ENCODE measurements at regions not wholly inside any gene's neighbourhood (a gene's known extent, or its start where the extent isn't known, plus 50 kb on each side); places are given as distances from the start of the nearest gene placed in this dataset.
"Not testable (repeated sequence)": the region's sequence is repeated elsewhere in the genome, so short reads cannot be mapped to it uniquely, and the experiment has no call there.

DNA sequence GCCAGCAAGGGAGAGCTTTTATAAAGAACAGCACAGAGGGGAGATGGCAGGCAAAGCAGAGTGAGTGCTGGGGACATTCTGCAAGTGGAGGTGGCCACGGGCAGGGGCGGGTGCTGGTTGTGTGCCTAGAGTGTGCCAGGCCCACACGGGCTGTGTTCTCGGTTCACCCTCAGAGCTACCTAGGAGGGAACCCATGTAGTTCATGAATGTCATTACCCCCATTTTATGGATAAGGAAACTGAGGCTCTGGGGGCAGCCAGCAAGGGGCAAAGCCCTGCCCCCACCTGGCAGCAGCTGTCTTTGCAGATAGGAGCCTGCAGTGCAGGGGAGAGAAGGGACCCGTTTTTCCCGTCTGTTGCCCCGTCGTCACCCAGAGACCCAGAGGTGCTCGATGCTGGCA lies 85.2 kb upstream of the NCOR2 start:
- DNase-seq (ENCODE audit: low spot score): no peak

DNA sequence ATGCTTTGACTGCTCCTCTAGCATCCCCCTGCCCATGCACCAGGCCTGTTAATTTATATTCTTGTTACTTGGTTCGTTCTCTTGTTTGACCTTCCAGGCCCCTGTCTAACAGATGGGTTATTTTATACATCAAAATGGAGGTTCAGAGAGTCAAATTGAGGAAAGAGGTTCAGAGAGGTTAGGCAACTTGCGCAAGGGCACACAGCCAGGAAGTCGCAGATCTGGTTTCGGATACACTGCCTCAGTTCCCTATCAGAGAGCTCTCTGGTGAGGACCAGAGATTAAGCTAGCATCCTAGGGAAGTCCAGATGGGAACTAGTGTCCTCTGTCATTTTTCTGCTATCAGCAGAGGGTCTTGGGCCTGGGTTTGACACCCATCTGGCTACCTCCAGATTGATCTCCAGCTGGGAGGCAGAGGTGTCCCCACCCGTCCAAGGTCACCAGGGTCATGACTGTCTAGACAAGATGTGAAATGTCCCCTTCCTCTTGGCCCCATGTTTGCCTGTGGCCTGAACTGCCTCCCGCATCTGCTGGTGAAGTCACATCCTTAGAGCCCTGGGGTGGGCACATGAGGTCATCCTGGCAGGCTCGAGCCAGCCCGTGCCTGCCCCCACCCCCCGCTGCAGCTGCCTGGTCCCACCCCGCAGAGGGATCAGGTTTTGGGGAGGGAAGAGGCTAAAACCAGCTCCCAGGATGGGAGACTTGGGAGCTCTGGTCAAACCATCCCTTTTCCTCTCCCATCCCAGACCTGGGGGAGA lies 84.3 kb upstream of the NCOR2 start:
- DNase-seq (ENCODE audit: low spot score): no peak

DNA sequence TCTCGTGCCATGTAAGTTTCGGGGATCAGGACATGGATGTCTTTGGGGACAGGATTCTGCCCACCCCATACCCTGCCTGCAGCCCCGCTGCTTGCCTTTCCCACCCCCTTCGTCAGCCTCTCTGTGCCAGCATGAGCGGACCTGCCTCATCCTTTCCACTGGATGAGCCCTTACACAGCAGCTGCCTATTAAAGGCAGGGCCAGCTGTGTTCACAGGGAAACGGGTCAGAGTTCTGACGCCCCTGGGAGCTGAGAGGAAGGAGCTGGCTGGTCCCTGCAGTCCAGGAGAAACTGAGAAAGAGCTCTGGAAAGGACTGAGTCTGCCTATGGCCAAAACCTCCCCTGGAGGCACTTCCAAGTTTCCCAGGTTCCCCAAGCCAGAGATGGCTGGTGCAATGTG lies 83.5 kb upstream of the NCOR2 start:
- no peak for DNase-seq (ENCODE audit: low spot score)

DNA sequence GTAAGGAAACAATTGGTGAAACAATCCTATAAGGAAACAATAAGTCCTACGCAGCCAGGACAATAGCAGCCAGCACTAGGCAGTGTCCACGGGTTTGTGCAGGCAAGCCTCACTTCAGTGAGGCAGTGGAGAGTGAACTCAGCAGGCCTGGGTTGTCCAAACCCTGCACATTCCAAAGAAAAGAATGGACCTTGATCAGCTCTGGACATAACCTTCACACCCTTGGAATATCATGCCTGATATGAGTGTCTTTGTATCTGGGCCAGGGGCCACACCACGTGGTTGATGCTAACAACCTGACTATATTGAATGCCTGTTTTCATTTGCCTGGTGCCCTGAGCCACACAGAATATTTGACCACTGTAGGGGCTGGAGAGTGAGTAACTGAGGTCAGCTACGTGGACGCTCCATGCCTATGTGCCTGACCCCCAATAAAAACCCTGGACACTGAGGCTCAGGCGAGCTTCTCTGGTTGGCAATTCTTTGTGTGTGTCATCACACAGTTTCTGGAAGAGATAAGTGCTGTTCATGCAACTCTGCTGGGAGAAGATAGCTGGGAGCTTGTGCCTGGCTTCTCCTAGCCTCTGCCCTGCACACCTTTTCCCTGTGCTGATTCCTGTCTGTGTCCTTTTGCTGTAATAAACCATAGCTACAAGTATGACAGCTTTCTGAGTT lies 81.4 kb upstream of the NCOR2 start:
- no peak for DNase-seq (ENCODE audit: low spot score)

DNA sequence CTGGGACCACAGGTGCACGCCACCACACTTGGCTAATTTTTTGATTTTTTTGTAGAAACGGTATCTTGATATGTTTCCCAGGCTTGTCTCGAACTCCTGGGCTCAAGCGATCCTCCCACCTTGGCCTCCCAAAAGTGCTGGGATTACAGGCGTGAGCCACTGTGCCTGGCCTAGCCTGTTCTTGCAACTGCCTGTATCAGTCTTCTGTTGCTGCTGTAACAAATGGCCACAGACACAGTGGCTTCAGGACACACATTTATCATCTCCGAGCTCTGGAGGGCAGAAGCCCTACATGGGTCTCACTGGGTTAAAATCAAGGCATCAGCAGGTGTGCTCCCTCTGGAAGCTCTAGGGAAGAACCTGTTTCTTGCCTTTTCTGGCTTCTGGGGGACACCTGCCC lies 79.9 kb upstream of the NCOR2 start:
- DNase-seq (ENCODE audit: low spot score): no peak

DNA sequence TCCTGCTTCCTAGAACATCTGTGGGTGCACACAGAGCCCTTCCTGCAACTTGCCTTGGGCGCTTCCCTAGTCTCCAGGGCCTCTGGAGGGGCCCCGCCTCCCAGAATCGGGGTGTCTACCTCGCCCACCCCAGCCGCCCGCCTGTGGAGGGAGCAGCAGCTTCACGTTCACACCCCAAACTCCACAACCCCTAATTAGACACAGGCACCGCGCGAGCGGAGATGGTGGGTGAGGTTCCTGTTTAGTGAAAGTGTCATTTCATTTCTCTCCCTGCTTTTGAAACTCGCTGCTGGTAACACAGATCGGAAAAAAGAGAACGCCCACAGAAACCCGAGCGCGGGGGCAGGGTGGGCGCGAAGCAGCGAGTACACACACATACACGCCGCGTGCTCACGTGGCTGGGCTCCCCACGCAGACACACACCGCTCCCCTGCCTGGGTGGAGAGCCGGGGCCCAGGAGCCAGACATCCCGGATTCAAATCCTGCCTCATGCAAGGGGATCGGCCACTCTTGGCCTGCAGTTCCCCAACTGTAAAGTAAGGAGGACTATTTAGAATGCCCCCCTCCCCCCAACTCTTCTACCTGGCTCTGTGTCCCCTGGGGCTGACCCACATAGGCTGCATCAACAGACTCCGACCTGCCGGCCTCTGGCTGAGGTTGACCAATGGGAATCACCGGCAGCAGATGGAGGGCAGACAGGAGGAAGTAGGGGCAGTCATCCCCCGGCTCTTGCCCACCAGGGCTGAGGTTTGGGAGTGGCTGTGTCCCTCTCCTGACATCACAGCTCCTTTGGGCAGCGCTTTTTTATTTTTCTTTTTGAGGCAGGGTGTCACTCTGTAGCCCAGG lies 79.2 kb upstream of the NCOR2 start:
- DNase-seq (ENCODE audit: low spot score): no peak

DNA sequence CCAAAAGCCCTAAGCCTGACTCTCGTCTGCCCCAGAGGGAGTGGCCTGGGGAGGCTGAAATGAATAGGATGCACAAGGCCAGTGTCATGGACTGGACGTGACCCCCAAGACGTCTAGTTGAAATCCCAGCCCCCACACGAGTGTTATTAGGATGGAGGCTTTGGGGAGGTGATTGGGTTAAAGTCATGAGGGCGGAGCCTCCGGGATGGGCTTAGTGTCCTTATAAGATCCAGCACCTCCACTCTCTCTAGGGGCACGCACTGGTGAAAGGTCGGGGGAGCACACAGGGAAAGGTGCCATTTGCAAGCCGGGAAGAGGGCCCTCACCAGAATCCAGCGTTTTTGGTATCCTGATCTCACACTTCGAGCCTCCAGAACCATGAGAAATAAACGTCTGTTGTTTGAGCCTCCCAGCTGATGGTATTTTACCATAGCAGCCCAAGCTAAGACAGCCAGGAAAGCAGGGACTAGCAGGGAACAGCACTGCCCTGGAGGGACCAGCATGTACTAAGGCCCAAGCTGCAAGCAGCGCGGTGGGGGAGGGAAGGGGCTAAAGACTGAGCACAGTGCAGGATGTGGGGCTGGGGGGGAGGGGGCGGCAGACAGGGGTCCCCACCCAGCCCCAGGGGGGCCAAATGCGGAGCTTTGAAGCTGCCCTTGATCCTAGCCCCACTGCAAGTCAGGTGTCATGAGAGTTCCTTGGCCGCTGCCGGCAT lies 78.3 kb upstream of the NCOR2 start:
- no peak for DNase-seq (ENCODE audit: low spot score)

DNA sequence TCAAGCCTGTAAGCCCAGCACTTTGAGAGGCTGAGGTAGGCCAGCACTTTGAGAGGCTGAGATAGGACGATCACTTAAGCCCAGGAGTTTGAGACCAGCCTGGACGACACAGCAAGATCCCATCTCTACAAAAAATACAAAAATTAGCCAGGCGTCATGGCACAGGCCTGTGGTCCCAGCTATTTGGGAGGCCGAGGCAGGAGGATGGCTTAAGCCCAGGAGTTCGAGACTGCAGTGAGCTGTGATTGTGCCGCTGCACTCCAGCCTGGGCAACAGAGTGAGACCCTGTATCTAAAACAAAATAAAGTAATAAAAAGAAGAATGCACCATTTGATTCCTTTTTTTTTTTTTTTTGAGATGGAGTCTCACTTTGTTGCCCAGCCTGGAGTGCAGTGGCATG lies 76.4 kb upstream of the NCOR2 start:
- not testable (repeated sequence) for DNase-seq (ENCODE audit: low spot score)

DNA sequence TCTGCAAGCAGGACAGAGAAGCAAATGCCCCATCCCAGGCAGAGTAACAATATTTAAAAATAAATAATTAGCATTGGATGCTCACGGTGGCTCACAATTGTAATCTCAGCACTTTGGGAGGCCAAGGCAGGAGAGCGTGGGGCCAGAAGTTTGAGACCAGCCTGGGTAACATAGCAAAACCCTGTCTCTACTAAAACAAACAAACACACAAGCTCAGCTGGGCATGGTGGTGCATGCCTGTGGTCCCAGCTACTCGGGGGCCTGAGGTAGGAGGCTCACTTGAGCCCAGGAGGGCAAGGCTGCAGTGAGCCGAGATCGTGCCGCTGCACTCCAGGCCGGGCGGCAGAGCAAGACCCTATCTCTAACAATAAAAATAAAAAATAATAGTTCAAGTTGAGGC lies 74.7 kb upstream of the NCOR2 start:
- DNase-seq (ENCODE audit: low spot score): no peak

DNA sequence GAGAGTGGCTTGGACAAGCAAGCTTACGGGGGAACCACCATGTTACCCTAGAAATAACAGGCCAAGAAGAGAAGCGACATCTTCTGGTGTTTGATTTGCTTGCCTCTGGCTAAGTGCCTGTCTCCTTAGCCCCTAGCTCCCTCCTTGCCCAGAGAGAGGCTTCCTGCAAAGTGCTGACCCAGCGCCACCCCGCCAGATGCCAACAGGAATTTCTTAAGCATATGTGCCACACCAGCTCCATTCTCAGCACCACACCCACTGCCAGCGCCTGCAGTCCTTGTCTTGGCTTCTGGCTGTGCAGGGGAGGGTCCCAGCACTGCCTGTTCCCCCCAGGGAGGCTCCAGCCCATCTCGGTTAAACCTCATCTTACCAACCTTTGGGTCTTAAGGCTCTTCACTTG lies 74.2 kb upstream of the NCOR2 start:
- DNase-seq (ENCODE audit: low spot score): no peak

DNA sequence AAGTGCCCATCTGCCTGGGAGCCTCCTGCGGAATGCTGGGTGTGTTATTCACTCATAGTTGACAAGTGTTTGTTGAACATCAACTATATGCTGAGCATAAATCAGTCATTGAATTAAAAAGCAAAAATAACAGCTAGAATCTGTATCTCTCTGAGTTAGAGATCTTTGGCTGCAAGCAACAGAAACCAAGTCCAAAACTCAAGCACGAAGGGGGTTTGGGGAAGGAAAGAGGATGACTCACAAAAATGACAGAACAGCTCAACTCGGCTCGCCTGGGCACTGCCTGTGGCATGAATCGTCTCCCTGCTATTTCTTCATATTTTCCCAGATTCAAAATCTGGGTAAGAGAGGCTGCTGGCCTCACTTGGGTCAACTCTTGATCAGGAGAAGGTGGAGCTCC lies 72.6 kb upstream of the NCOR2 start:
- no peak for DNase-seq (ENCODE audit: low spot score)

DNA sequence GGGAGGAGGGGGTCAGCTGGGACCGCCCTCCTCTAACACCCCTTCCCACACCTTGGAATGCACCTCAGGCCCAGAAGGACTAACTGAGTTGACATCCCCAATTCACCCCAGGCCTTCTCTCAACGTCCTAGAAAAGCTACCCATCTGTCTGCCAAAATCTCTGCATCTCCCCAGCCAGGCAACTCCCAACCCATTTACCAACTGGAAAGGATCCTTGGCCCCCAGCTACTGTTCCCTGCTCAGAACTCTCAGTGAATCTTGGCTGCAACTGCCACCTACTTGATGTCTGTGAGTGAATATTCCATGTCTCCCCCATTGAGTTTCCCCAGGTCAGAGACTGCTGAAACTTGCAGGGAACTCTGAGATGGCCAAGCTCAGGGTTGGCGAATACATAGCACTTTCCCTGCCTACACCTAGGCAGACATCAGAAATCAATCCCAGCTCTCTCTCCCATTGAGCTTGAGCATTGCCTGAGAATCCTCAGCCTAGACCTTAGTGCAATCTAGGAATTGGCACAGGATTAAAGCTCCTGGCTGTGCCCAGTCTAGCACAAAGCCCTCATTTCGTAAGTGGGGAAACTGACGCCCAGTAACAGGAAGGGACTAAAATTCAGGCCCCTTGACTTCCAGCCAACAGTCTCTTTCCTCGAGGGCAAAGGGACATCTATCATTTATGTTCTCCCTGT lies 71.9 kb upstream of the NCOR2 start:
- peak; percentile 29 for DNase-seq (ENCODE audit: low spot score)

DNA sequence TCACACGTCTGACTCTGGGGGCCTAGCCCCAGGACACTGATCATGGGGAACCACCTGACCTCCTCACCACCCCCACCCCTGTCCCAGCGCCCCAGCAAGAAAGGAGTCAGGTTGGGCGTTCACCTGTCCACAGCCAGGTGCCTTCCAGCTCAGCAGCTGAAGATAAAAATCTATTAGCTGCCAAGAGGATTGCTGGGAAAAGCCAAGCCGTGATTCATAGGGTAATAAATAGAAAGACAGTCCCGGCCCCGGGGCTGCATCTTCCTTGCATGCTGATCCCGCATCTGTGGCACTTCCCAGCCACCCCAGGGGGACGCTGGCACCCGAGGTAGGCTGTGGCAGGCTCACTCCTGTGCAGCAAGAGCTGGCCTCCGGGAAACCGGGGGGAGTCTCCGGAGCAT lies 70.2 kb upstream of the NCOR2 start:
- peak; percentile 66 for DNase-seq (ENCODE audit: low spot score)

DNA sequence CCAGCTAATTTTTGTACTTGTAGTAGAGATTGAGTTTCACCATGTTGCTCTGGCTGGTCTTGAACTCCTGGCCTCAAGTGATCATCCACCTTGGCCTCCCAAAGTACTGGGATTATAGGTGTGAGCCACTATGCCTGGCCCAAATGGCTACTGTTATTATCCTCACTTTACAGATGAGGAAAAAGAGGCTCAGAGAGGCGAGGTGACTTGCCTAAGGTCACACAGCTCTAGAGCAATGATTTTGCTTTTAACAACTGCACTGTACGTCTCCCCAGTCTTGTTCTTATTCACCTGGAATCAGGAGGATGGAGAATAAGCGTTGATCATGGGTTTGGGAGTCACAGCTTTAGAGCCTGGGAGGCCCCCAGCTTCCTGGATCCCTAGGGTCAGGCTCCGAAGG lies 69.8 kb upstream of the NCOR2 start:
- DNase-seq (ENCODE audit: low spot score): no peak

DNA sequence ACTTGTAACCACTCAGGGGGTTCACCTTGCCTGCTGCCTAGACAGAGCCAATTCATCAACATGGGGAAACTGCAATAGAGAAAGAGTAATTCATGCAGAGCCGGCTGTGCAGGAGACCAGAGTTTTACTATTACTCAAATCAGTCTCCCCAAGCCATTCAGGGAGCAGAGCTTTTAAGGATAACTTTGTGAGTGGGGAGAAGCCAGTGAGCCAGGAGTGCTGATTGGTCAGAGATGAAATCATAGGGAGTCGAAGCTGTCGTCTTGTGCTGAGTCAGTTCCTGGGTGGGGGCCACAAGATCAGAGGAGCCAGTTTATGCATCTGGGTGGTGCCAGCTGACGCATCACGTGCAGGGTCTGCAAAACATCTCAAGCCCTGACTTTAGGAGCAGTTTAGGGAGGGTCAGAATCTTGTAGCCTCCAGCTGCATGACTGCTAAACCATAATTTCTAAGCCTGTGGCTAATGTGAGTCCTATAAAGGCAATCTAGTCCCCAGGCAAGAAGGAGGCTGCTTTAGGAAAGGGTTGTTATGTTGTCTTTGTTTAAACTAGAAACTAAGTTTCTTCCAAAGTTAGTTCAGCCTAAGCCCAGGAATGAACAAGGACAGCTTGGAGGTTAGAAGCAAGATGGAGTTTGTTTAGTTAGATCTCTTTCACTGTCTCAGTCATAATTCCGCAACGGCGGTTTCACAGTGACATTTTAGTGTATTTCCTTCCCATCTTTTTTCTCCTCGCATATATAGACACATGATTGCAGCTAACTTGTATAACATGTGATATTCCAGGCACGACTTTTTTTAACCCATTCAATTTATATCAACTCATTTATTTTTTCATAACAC lies 68.9 kb upstream of the NCOR2 start:
- DNase-seq (ENCODE audit: low spot score): no peak

DNA sequence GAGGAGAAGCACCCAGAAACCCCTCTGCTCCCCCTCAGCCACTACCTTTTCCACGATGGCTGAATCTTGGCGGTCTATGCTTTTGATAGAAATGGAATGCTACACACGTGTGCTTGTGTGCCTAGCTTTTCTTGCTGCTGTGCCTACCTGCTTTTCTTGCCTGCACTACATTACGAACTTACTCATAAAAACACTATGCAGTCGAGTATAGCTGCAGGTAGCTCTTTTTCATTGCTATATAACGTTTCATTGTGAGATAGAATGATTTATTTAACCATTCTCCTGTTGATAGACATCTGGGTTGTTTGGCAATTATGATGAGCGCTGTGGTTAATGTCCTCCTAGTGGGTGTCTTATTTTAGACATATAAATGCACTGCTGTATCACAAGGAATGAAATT lies 67.9 kb upstream of the NCOR2 start:
- DNase-seq (ENCODE audit: low spot score): no peak

DNA sequence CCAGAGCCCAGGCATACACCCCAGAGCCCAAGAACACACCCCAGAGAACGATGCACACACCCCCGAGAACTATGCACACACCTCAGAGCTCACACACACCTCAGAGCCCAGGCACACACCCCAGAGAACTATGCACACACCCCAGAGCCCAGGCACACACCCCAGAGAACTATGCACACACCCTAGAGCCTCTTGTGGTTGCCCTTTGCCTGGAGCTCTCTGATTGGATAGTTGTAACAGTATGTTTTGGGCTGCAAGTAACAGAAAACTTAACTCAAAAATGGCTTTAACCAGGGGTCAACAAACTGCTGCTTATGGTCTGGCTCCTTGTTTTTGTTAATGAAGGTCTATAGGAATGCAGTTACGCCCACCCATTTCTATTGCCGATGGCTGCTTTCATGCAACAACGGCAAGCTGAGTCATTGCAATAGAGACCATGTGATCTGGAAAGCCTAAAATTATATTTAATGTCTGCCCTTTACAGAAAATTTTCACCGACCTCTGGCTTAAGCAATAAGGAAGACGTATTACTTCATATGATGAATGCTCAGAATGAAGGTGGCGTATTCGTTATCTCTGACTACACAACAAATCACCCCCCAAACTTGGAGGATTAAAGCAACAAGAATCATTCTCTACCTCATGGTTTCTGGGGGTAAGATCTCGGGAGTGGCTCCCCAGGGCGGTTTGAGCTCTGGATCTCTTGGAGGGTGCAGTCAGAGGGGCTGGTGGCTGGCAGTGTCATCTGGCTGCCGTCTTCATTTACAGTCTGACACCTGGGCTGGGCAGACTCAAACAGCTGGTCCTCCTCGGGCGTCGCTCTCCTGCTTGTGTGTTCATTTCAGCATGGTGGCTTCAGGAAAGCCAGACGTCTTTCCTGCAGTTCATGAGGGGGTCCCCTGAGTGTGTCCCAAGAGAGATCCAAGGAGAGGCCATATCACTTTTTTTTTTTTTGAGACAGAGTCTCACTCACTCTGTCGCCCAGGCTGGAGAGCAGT lies 66.3 kb upstream of the NCOR2 start:
- no peak for DNase-seq (ENCODE audit: low spot score)

DNA sequence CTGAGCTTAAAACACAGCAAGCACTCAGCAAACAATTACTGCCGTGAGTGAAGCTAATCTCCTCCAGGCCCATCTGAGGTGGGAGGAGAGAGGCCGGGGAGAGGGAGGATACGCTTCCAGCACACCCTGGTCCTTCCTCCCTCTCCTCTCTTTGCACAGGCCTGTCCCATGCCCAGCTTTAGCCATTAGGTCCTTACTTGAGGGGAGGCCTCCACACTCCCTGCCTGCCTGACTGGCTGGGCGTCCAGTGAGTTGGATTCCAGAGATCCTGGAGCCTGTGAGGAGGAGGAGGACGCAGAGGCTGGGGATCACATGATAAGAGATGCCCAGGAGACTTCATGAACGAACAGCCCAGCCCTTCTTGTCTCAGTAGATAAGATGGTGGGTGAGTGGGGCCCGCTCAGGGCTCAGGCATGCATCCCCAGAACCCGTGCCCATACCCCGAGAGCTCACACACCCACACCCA lies 65.1 kb upstream of the NCOR2 start:
- DNase-seq (ENCODE audit: low spot score): no peak

DNA sequence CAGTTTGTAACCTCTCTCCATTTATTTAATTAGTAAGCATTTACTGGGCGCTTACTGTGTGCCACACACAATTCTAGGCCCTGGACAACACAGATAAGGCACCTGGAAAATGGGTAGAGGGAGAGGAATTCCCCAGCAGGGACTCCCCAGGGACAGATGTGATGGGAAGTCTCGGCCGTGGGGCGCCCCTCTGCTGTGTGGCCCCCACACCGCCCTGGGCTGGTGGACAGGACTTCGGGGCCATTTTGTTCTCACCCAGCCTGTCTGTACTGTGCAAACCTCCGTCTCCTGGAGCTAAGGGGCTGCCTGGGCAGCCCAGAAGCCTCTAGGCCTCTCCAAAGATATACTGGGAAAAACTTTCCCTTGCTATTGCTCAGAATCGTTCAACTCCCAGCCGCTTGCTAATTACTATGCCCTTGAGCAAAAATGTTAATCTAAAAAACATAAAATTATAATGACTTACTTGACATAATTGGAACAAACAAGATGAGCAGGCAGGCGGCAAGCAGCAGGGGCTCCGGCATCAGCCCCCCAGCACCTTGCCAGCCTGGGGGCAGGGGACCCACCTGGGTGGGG lies 64.4 kb upstream of the NCOR2 start:
- no peak for DNase-seq (ENCODE audit: low spot score)

Data from cerebellar cortex (tissue), 1 donor.